NCI-H774 (cell line): ENCODE measurements at regions not wholly inside any gene's neighbourhood (a gene's known extent, or its start where the extent isn't known, plus 50 kb on each side); places are given as distances from the start of the nearest gene placed in this dataset.
"Not testable (repeated sequence)": the region's sequence is repeated elsewhere in the genome, so short reads cannot be mapped to it uniquely, and the experiment has no call there.

ENCODE experiments used
- DNase-seq: peaks from one replicate; lab custom pipeline; 2025; lab: John Stamatoyannopoulos, UW

DNA sequence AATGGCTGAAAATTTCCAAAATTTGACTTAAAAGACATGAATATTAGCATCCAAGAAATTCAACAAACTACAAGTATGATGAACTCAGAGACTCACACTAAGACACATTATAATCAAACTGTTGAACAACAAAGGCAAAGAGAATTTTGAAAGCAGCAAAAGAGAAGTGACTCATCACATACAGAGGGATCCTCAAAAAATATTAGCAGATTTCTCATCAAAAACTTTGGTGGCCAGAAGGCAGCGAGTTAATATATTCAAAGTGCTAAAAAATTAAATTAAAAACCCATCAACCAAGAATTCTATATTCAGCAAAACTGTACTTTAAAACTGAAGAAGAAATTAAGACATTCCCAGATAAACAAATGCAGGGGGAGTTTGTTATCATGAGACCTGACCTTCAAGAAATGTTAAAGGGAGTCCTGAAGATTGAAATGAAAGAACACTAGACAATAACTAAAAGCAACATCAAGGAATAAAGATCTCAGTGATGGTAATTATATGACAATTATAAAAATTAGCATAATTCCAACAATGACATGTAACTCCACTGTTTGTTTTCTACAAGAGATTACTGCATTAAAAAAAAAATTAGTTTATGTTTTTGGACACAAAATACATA is 150.0 kb downstream of the RNASET2 start:
- no peak for DNase-seq

DNA sequence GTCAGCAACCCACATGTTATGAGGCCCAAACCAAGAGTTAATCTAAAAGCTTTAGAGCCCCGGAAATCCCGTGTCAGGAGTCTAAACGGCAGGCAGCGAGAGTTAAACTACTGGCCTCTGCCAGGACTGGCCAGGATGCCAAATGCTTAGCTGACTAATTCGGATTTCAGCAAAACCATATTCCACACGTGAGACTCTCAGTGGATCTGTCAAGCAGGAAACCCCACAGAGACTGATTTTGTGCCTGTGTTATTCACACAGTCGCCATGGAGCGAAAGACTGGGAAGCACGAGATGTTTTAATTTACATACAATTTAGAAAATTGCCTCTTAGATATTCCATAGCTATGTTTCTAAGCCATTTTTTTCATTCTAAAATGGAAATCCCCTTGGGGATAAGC is 152.9 kb downstream of the RNASET2 start:
- no peak for DNase-seq

DNA sequence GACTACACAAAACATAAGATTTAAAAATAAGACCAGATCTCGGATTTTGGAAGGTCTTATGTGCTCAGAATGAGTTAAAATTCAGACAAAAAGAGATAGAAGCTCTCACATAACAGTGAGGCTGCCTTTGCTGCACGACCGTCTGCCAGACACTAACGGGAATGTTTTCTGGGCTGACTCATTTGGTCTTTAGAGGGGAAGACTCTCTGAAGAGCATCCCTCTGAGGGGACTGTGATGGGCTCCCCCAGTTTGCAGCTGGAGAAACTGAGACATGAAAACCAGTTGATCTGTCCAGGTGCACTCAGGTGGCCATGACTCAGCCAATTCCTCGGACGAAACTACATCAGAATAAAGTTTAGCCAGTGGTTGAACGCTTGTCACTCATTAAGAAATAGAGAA is 153.9 kb downstream of the RNASET2 start:
- no peak for DNase-seq

DNA sequence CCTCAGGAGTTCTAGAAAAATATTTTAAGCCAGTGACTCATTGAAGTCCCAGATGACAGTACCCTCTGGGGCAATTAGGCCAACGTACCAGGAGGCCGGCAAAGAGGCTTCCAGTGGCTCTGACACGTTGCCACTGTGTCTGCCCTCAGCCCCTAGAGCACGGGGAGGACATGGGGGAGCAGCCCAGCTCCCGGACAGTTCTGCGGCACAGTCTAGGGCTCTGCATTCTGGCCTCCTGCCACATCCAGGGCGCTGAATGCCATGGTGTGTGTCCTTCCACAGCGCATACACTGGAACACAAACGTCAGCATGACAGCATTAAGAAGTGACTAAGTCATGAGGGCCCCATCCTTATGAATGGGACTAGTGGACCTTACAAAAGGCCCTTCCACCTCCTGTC is 156.2 kb downstream of the RNASET2 start:
- DNase-seq: no peak

DNA sequence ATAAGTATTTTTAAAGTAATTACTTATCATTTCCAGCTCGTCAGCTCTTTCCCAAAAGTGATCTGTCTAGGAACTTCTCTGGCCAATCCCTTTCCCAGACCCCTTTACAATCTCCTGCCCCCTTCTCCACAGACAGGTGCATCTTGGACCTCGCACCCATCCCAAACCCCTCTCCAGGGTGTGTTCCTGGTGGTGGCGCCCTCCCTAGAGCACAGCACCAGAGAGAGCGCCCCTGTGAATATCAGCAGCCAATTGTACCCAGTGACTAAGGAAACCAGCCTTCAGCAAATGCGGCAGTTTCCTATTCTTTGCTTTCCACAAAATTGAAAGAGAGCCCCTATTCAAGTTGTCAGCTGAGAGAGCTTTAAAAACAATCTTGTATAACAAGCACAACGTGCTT is 157.7 kb downstream of the RNASET2 start:
- no peak for DNase-seq

DNA sequence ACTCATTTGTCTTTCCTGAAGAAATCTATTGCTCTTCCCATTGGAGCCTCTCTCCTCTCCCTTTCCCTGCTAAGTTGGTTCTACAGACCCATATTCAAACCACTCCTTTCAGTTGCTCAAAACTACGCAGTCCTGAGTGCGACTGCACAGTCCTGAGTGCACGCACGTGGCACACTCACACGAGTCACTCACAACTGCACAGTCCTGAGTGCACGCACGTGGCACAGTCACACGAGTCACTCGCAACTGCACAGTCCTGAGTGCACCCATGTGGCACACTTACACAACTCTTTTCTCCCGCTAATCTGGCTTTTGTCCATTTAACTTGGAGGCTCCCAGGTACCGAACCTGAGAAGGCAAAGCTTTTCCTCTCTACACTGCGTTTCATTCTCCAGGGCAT is 159.7 kb downstream of the RNASET2 start:
- no peak for DNase-seq

DNA sequence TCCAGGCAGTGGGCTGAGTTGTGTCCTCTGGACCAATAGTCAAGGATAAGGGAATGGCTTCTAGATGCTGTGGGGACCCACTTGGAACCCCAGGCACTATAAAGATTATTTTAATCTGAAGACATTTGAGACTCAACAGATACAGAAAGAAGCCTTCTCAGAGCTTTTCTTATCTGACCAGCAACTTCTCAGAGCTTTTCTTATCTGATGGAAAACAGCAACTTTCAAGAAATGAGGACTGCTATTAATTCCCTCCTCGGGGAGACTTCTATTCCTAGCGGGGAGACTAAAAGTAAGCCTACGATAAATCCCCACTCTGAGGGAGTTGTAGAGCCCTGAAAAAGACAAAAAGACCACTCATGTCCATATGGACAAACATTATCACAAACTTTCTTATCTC is 160.5 kb downstream of the RNASET2 start:
- no peak for DNase-seq

DNA sequence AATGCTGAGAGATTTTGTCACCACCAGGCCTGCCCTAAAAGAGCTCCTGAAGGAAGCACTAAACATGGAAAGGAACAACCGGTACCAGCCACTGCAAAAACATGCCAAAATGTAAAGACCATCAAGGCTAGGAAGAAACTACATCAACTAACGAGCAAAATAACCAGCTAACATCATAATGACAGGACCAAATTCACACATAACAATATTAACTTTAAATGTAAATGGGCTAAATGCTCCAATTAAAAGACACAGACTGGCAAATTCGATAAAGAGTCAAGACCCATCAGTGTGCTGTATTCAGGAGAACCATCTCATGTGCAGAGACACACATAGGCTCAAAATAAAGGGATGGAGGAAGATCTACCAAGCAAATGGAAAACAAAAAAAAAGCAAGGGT is 163.8 kb upstream of the RPS6KA2 start:
- not testable (repeated sequence) for DNase-seq

DNA sequence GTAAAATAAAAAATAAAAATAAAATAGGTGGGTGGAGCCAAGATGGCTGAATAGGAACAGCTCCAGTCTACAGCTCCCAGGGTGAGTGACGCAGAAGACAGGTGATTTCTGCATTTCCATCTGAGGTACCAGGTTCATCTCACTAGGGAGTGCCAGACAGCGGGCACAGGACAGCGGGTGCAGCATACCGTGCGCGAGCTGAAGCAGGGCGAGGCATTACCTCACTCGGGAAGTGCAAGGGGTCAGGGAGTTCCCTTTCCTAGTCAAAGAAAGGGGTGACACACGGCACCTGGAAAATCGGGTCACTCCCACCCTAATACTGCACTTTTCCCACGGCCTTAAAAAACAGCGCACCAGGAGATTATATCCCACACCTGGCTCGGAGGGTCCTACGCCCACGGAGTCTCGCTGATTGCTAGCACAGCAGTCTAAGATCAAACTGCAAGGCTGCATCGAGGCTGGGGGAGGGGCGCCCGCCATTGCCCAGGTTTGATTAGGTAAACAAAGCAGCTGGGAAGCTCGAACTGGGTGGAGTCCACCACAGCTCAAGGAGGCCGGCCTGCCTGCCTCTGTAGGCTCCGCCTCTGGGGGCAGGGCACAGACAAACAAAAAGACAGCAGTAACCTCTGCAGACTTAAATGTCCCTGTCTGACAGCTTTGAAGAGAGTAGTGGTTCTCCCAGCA is 161.9 kb upstream of the RPS6KA2 start:
- DNase-seq: not testable (repeated sequence)

DNA sequence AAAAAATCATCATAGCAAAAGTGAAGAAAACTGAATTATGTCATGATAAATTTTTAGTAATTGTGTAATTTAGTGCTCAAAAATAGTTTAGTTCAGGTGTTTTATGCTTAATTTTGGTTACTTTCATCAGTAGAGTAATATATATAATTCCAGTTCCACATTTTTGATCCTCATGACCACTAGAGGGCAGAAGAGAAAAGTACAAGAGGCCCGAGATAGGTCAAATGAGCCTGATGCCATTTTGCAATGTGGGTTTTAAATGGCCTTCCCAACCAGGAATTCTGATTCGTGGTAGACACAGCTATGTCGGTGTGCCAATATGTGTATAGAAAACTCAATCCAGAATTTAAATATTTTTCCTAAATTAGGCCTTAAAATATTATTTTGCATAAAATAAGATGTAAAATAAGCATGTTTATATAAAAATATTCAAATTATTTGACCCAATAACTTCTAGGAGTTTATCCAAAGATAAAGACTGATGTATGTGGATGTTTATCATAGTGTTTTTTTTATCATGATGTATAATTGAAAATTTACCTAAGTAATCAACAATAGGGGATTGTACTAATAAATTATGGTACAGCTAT is 159.7 kb upstream of the RPS6KA2 start:
- DNase-seq: peak; percentile 87

DNA sequence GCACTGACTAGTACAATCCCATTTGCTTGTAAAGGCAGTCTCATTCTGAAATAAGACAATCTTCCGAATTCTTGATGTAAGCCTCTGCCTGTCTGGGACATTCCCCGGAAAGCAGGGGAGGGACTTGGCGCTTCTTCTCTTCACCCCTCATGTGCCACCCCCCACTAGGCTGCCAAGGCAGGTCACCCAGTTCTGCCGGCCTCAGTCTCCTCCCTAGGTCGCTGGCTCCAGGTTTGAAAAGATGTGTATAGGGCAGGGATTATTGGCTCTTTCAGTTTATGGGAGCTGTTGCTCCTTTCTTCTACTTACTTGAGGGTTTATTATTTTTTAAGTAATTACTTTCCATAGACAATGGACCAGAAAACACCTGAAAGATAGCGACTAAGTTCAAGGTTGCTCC is 158.1 kb upstream of the RPS6KA2 start:
- DNase-seq: no peak

DNA sequence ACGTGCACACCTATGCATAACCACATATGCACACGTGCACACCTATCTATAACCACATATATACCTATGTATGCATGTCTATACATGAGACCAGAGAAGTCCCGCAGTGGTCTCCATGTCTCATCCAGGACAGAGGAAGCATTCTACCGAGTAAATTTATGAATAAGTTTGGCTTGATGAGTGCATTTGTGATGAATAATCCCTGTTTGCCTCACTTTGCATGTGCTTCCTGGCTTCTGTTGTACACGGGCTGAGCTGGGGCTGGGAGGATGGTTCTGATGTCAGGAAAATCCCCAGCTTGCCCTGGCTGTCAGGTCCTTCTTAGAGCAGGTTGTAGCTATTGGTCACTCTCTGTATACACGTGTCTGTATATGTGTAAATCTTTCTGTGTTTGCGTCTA is 157.6 kb upstream of the RPS6KA2 start:
- DNase-seq: no peak

DNA sequence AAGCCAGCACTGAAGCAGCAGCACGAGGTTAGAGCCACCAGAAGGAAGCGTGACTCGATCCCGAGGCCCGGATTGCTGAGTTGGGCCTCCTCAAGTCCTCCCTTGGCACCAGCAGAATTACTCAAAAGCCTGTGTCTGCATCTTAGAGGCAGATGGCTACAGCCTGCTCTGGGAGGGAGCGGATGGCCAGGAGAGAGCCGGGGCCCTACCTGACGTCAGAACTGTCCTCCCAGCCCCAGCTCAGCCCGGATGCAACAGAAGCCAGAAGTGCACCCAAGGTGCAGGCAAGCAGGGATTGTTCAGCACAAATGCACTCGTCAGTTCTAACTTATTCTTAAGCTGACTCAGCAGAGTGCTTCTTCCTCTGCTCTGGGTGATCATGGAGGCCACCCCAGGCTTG is 155.5 kb upstream of the RPS6KA2 start:
- DNase-seq: no peak

DNA sequence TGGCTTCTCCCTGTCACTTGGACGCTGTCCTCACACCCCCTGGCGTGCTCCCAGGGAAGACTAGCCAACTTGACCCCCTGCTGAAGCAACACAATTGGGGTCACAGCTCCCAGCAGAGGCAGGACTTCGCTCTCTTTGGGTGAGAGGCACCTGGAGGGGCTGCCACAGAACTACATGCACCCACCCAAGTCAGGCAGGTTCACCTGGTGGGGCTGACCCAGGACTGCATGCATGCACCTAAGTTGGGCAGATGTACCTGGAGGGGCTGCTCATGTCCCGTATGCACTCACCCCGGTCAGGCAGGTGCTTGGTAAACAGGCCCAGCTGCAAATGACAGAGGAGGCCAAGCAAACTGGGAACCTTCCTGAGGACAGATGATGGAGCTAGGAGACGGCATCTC is 154.3 kb upstream of the RPS6KA2 start:
- no peak for DNase-seq

DNA sequence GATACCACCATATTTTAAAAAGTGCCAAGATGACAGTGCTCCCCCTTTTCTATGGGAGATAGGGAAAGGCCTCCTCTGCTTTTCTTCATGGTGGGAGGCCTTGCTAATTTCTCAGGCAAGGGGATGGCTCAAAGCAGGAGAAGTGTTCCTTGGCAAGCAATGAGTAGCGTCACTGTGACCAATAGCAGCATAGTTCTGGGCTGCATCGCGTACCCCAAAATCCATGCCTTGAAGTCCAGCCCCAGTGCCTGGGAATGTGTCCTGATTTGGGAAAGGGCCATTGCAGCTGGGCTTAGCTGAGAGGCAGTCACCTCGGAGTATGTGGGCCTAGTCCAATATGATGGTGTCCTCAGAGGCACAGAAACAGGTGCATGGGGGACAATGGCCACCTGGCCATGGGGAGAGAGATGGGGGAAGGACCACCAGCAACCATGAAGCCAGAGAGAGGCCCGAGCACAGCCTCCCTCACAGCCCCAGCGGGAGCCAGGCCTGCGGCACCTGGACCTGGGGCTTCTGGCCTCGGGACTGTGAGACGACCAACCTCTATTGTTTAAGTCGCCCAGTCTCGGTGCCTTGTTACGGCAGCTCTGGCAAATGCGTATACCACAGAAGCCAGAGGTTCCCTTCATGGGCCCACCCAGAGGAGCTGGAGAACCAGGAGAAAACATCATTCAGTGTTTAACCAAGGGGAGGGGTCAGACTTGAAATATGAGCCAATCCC is 153.1 kb upstream of the RPS6KA2 start:
- no peak for DNase-seq

DNA sequence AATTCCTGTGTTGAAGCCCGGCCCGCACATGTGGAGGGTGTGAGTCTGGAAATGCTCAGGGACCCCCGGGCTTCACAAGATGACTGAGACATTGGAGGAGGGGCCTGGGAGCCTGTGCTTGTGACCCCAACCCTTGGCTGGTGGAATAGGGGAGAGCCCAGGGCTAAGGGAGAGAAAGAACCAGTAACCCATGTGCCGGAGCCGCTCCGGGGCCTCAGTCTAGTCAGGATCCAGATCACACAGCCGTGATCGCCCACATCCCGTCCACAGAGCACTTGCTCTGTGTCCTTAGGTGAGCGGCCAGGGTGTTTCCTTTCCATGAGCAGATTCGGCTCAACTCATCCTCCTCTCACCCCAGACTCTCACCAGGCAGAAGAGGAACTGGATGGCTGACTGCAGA is 152.3 kb upstream of the RPS6KA2 start:
- no peak for DNase-seq

DNA sequence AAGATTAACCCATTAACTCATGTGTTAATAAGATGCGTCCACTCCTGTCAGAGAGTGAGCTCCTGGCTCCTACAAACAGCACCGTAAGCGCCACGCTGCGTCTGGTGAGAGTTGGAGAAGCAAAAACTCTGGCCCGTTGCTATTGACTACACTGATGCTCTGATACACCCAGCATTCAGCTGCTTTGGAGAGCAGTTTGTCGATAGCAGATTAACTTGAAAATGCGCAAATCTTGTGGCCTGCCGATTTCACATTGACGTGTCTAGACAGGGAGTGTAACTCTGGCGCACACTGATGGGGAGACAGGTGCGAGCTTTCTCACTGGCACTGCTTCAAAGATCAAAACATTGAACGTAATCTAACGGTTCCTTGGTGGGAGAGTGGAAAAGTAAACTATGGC is 151.7 kb upstream of the RPS6KA2 start:
- DNase-seq: no peak

DNA sequence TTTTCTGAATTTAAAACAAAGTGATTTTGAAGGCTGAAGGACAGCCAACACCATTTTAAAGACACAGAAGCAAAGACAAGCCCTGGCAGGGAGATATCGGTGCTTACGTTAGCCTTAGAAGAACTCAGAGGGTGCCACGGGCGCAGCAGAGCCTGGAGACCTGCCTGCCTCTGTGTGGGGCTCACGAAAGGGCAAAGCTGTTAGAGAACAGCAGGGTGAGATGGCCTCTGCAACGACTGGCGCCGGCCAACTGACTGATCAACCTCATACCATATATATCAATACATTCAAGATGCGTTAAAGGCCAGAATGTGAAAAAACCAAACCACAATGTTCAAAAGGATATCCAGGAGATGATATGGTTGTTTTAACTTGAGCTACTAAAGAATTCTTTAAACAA is 151.0 kb upstream of the RPS6KA2 start:
- no peak for DNase-seq

DNA sequence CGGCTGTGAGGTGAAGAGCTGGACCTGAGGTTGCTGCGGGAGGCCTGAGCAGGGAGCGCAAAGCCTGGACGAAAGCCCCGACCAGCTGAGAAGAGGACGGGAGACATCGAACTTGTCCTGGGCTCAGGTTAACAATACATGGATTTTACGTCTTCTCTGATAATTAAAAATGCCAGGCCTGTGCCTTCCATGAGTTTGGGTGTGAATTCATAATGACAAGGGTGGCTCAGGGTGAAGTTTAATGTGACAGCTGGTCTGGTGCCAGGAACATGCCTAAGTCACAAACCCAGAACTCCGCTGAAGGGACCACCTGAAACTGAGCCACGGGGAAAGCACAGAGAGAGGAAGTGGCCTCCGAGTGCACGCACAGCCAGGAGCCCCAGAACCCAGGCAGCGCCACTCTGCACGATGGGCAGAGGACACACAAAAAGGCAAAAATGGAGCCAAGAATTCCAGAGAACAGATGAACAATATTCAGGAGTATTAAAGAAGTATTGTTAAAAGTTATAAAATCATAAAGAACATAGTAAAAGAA is 150.1 kb upstream of the RPS6KA2 start:
- DNase-seq: no peak

DNA sequence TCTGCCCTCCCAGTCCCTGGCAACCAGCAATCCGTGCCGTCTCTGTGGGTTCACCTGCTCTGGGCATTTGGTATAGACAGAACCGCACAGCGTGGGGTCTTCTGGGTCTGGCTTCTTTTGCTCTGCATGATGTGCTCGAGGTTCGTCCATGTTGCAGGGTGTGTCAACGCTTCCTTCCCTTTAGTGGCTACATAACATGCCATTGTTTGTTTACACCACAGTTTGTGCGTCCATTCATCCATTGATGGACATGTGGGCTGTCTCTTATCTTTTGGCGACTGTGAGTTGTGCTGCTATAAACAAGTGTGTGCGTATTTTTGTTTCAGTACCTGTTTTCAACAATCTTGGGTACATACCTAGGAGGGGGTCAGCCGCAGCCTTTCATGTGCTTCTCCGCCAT is 149.5 kb upstream of the RPS6KA2 start:
- no peak for DNase-seq

DNA sequence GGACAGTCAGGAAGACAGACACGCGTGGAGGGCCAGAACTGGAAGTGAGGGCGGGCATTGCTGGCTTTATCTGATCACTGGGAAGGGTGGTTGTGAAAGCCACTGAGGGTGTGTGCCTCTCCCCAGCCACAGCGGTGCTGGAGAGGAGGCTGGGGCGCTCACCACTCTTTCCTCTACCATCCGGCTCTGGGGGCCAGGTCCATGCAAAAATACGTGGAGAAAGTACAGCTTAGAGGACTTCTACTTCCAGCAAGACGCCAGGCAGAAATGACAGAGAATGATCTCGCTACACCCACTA is 148.8 kb upstream of the RPS6KA2 start:
- no peak for DNase-seq

DNA sequence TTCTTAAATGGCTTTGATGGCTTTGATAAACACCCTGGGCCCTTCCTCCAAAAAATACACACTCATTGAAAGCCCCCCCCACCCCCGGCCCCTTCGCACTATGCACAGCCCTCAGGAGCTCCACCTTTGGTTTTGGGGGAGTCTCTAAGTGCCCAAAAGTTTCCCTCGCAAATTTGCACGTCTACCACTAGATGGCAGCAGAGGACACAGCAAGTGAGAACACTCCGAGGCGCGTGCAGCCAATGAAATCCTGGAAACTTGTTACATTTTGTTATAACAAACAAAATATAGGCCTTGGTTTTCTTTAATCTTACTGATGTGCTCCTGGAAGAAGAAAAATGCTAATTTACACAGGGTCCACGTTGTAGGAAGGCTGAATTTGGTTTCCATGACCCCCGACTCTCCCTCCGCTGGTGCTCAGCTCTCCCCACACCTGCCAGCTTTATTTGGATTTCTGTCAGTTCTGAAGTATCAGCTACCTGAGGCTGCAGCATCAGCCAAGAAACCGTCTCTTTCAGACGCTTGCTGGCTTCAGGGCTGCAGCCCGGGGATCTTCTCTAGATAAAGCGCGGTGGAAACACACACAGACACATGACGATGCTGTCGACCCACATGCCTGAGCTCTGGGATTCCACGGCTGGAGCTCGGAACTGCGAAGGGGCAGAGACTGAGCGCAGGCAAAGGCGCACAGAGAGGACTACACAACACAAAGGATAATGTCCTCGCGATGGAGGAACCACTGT is 148.3 kb upstream of the RPS6KA2 start:
- peak; percentile 83 for DNase-seq
